ENCODE measurements at regions not wholly inside any gene's neighbourhood (a gene's known extent, or its start where the extent isn't known, plus 50 kb on each side); places are given as distances from the start of the nearest gene placed in this dataset.

DNA sequence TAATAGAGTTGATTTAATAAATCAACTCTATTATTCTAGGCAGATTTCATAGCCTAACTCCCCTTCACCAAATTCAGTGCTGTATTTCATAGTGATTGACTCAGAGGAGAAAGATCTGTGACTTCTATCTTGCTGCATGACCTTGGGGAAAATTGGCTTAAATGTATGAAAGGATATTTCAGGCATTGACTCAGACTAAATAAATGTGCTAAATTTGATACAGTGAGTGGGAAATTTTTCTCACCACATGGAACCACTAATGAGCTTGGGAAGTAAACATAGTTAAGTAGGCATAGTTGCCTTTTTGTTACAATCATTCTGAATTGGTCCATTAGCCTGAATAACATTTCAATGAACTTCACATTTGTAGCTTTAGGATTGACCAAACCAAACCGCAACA, 89.0 kb upstream of the PRPS1L1 start:
- TF ChIP-seq, protein P1, sequence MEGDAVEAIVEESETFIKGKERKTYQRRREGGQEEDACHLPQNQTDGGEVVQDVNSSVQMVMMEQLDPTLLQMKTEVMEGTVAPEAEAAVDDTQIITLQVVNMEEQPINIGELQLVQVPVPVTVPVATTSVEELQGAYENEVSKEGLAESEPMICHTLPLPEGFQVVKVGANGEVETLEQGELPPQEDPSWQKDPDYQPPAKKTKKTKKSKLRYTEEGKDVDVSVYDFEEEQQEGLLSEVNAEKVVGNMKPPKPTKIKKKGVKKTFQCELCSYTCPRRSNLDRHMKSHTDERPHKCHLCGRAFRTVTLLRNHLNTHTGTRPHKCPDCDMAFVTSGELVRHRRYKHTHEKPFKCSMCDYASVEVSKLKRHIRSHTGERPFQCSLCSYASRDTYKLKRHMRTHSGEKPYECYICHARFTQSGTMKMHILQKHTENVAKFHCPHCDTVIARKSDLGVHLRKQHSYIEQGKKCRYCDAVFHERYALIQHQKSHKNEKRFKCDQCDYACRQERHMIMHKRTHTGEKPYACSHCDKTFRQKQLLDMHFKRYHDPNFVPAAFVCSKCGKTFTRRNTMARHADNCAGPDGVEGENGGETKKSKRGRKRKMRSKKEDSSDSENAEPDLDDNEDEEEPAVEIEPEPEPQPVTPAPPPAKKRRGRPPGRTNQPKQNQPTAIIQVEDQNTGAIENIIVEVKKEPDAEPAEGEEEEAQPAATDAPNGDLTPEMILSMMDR (IDR thresholded peaks at IDR 0.05) = no peak
- TF ChIP-seq NR3C1 (CRISPR knock-in tag; conservative IDR thresholded peaks at IDR 0.05; ENCODE audit: low read depth) (no peak), CREB1 (CRISPR knock-in tag; IDR thresholded peaks at IDR 0.05) (no peak), FOXK1 (CRISPR knock-in tag; IDR thresholded peaks at IDR 0.05) (no peak), JUN (CRISPR knock-in tag; IDR thresholded peaks at IDR 0.05) (no peak), TCF7 (CRISPR knock-in tag; IDR thresholded peaks at IDR 0.05; ENCODE audit: low read depth) (no peak)
- TF ChIP-seq, protein P2, sequence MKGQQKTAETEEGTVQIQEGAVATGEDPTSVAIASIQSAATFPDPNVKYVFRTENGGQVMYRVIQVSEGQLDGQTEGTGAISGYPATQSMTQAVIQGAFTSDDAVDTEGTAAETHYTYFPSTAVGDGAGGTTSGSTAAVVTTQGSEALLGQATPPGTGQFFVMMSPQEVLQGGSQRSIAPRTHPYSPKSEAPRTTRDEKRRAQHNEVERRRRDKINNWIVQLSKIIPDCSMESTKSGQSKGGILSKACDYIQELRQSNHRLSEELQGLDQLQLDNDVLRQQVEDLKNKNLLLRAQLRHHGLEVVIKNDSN (CRISPR knock-in tag; IDR thresholded peaks at IDR 0.05) = no peak
